ENCODE measurements at regions not wholly inside any gene's neighbourhood (a gene's known extent, or its start where the extent isn't known, plus 50 kb on each side); places are given as distances from the start of the nearest gene placed in this dataset.

DNA sequence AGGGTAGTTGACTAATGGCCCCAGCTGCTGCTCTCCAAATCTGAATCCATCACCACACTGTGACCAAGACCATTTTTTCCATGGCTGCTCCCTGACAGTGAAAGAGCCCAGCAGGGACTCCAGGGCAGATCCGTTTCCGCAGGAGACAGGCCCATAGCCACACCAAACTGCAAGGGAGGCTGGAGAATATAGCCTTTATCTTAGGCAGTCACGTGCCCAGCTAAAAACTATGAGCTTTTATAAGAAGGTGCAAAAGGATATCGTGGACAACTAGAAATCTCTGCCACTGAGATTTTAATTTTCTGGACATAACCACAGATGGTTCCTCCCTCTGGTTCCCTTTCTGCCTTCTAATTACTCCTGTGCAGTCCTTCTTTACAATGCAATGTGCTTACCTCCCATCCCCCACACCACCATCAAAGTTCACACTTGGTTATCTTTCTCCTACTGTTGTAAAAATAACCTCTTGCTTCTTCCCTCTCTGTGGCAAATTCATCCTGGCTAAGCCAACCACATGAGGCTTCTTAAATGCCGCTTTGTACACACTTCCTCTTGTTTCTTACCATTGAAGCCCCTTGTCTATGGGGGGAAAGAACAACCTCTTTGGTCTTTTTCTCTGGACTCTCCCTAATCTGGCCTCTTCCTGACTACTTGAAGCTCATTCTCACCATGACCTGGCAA is 233.7 kb downstream of the SHQ1 start:
- TF ChIP-seq CTCF (IDR thresholded peaks at IDR 0.05): no peak
- TF ChIP-seq EP300 (IDR thresholded peaks at IDR 0.05): no peak
- no peak for TF ChIP-seq POLR2AphosphoS5 (IDR thresholded peaks at IDR 0.05)

All from esophagus muscularis mucosa (tissue), 4 donors.